ENCODE measurements at regions not wholly inside any gene's neighbourhood (a gene's known extent, or its start where the extent isn't known, plus 50 kb on each side); places are given as distances from the start of the nearest gene placed in this dataset.

- no peak for DNase-seq
Observed at GRCh38 chr14:96638041-96638855, 136.1 kb downstream of the PAPOLA start.

GRCh38 chr14:96639550-96639949 lies 137.4 kb downstream of the PAPOLA start:
- no peak for DNase-seq

- no peak for DNase-seq
Observed at GRCh38 chr14:96648506-96649326, 146.5 kb downstream of the PAPOLA start.

GRCh38 chr14:96649327-96649601 lies 147.1 kb downstream of the PAPOLA start:
- no peak for DNase-seq

GRCh38 chr14:96653597-96653996 lies 143.6 kb upstream of the VRK1 start:
- DNase-seq, result no peak

- no peak for DNase-seq
Observed at GRCh38 chr14:96658611-96659010, 138.6 kb upstream of the VRK1 start.

- DNase-seq, result no peak
Observed at GRCh38 chr14:96660123-96660522, 137.1 kb upstream of the VRK1 start.

- no peak for DNase-seq
Observed at GRCh38 chr14:96660667-96661066, 136.5 kb upstream of the VRK1 start.

- DNase-seq, result no peak
Observed at GRCh38 chr14:96661244-96661969, 135.8 kb upstream of the VRK1 start.

GRCh38 chr14:96662116-96662970 lies 134.8 kb upstream of the VRK1 start:
- no peak for DNase-seq

- no peak for DNase-seq
Observed at GRCh38 chr14:96663076-96663475, 134.1 kb upstream of the VRK1 start.

GRCh38 chr14:96663491-96664067 lies 133.6 kb upstream of the VRK1 start:
- DNase-seq, result no peak

GRCh38 chr14:96666088-96666487 lies 131.1 kb upstream of the VRK1 start:
- DNase-seq, result no peak

- no peak for DNase-seq
Observed at GRCh38 chr14:96670391-96670790, 126.8 kb upstream of the VRK1 start.

GRCh38 chr14:96671218-96671617 lies 126.0 kb upstream of the VRK1 start:
- DNase-seq, result no peak

- DNase-seq, result no peak
Observed at GRCh38 chr14:96673706-96674105, 123.5 kb upstream of the VRK1 start.

GRCh38 chr14:96674121-96674520 lies 123.1 kb upstream of the VRK1 start:
- DNase-seq, result no peak

- no peak for DNase-seq
Observed at GRCh38 chr14:96676166-96676565, 121.0 kb upstream of the VRK1 start.

GRCh38 chr14:96681829-96682228 lies 115.4 kb upstream of the VRK1 start:
- DNase-seq, result no peak

GRCh38 chr14:96682401-96682800 lies 114.8 kb upstream of the VRK1 start:
- no peak for DNase-seq

GRCh38 chr14:96683562-96684289 lies 113.5 kb upstream of the VRK1 start:
- DNase-seq, result no peak

- DNase-seq, result no peak
Observed at GRCh38 chr14:96686126-96686525, 111.1 kb upstream of the VRK1 start.

Measured in CD4-positive, alpha-beta T cell treated with Interleukin-12 subunit alpha and Interleukin-12 subunit beta, for 1 hour (primary cell).